GM12875 (cell line): ENCODE measurements at regions not wholly inside any gene's neighbourhood (a gene's known extent, or its start where the extent isn't known, plus 50 kb on each side); places are given as distances from the start of the nearest gene placed in this dataset.

Experiments used
- H3K4me3 ChIP-seq: one replicate; pipeline ENCODE4 v1.5.1; 2011; ENCODE audit warnings: low read depth, low read length, control low read depth
- TF ChIP-seq, protein P1 (sequence below): IDR thresholded peaks from 2 replicates; pipeline ENCODE4 v1.5.1; 2011; ENCODE audit warnings: low read depth, mild to moderate bottlenecking, control low read depth, inconsistent platforms, low read length, moderate library complexity, borderline replicate concordance; ENCODE audit not compliant: insufficient read depth

DNA sequence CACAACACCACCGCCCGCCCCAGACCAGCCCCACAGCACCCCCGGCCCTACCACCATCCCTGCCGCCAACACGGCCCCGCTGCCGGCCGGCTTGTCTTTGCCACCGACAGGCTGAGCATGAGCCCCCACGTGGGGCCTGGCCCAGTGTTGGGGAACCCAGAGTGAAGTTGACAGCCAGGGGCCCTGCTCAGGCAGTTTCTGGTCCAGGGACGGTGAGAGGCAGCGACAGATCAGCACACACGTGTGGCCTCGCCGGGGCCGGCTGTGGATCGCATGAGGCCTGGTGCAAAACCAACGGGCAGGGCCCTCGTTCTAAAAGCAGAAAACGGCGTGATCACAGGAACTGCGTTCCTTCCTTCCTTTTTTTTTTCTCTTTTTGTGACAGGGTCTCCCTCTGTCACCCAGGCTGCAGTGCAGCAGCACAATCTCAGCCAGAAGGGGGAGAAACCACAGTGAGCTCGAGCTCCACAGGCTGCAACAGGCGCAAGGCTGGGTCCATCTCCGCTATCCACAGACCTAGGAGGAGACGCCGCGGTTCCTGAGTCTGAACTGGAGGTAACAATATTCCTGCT, 50.5 kb upstream of the FBRSL1 start:
- no peak overlapping the region for H3K4me3 ChIP-seq
- TF ChIP-seq, protein P1, sequence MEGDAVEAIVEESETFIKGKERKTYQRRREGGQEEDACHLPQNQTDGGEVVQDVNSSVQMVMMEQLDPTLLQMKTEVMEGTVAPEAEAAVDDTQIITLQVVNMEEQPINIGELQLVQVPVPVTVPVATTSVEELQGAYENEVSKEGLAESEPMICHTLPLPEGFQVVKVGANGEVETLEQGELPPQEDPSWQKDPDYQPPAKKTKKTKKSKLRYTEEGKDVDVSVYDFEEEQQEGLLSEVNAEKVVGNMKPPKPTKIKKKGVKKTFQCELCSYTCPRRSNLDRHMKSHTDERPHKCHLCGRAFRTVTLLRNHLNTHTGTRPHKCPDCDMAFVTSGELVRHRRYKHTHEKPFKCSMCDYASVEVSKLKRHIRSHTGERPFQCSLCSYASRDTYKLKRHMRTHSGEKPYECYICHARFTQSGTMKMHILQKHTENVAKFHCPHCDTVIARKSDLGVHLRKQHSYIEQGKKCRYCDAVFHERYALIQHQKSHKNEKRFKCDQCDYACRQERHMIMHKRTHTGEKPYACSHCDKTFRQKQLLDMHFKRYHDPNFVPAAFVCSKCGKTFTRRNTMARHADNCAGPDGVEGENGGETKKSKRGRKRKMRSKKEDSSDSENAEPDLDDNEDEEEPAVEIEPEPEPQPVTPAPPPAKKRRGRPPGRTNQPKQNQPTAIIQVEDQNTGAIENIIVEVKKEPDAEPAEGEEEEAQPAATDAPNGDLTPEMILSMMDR = no peak

DNA sequence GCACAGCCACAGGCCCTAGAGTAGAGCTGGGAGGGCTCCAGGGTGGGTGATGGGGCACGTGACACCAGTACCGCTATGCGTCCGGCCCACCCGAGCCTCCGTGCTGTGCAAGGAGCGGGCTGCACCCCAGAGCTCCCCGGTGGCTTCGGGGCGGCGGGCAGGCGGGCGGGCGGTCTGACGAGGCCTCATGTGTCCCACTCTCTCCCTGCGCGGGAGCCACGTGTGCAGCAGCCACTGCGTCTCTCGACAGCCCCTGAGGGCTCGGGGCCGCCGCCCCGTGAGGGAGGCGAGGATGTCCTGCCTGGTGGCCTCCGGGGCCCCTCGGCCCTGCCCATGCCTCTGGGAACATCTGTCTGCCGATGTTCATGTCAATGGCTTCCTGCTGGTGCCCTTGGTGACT, 51.2 kb upstream of the FBRSL1 start:
- TF ChIP-seq, protein P1 = no peak
- no peak overlapping the region for H3K4me3 ChIP-seq

DNA sequence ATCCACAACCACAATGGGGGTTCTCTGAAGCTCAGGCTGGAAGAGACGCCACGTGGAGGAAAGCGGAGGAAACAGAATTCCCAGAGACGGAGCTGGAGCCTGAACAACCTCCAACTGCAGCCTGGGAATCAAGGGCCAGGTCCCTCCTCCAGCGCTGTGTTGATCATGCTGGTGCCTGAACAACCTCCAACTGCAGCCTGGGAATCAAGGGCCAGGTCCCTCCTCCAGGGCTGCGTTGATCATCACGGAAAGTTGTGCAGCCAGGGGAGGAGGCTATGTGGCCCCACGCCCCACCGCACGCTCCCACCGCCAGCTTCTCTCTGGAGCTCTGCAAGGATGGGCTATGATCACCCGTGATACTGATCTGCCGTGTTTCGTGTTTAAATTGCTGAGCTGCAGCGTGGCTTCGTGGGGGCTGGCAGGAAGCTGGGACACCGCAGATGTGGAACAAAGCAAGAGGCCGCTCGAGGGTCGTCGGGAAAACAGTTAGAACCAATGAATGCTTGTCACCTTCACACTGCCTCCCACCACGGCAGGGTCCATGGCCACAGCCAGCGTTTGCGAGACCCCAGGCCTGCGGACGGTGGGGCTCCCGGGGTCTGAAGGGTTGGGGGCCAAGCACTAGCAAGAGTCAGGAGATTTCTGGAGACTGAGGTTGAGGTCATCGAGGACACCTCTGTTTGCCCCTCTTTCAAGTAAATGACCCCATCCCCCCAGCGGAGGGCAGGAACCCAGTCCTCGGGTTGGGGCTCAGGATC, 51.8 kb upstream of the FBRSL1 start:
- TF ChIP-seq, protein P1 = no peak
- no peak overlapping the region for H3K4me3 ChIP-seq

DNA sequence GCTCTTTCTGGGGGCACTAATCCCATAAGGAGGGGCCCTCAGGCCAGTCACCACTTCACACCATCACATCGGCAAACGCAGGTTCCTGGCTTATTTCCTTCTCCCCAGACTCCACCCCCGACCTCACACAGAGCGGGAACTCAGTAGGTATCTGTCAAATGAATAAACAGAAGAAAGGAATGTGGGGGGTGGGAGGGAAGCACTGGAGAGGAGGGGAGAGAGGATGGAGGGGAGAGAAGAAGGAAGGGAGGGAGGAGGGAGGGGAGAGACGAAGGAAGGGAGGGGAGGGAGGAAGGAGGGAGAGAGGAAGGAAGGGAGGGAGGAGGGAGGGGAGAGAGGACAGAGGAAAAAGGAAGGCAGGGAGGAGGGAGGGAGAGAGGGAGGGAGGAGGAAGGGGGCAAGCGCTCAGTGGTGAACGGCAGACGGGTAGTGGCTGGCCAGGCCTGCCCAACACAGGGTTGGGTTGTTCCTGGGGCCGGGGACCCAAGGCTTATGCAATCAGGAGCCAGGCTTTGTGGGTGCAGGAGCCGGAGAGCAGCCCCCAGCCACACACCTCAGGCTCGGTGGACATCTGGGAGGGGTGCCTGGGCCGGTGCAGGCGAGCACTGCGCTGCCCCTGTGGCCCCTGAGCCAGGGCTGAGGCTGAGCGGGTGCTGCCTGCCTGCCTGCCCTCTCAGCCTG, 52.6 kb upstream of the FBRSL1 start:
- TF ChIP-seq, protein P1 = no peak
- H3K4me3 ChIP-seq = no peak overlapping the region

DNA sequence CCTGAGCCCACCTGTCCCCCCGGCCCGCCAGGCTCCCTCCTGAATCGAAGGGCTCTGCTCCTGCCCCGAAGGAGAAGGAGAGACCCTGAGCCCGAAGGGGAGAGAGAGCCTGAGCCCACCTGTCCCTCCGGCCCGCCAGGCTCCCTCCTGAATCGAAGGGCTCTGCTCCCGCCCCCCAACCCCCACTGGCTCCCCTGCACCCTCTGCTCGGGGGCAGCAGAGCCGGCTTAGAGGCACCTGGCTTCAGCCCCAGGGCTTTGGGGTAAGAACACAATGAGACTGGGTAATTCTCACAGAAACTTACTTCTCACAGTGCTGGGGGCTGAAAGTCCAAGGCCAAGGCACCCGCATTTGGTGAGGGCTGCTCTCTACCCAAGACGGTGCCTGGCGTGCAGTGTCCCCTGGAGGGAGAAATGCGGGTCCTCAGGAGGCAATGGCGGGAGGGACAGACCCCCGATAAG, 53.1 kb upstream of the FBRSL1 start:
- H3K4me3 ChIP-seq = no peak overlapping the region
- TF ChIP-seq, protein P1 = no peak

DNA sequence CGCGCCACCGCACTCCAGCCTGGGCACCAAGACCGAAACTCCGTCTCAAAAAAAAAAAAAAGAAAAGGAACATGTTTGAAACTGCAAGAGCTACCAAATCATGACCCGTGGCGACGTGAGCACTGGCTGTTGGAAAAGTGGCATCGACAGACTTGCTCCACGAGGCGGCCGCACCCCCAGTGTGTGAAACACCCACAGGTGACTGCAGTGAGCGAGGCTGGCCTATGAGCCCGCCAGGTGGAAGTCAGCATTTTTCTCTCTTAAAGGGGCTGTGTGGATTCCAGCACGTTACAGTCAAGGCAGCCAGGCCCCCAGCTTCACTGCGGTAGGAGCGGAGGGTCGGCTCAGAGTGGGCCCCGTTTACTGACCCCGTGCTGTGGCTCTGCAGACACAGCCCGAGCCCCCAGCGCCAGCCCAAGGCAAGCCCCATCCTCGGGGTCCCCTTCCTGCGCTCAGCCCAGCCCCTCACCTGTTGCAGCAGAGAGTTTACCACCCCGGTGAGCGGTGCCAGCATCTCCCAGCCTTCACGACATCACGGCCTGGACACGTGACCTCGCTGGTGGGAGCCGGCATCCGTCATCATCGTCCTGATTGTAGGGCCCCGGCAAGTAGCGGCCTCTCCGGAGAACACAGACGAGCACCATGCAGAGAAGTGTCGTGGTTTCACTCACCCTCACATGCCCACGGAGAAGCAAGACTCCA, 54.3 kb upstream of the FBRSL1 start:
- no peak overlapping the region for H3K4me3 ChIP-seq
- TF ChIP-seq, protein P1 = no peak
